IMR-90 (cell line): ENCODE measurements at regions not wholly inside any gene's neighbourhood (a gene's known extent, or its start where the extent isn't known, plus 50 kb on each side); places are given as distances from the start of the nearest gene placed in this dataset.

ENCODE experiments used
- ATAC-seq: fragments of 200-7000 bp; cut with Tn5 transposase; 2 replicates; pipeline ENCODE4 v1.9.1; 2020; ENCODE audit warnings: low read depth, mild to moderate bottlenecking, moderate library complexity
- BruUV-seq: library from RNA; stranded (reverse); fragments of 400-500 nt; replicated peaks from 2 replicates; lab custom pipeline; 2021; lab: Mats Ljungman, UMichigan
- CTCF ChIA-PET: fragments of 300-600 bp; formaldehyde crosslinking; extraction: SDS; loops from one replicate; lab custom pipeline; 2021; ENCODE audit warnings: antibody characterized with exemption; lab: Yijun Ruan, JAX
- POLR2A ChIA-PET: fragments of 300-600 bp; sonication (Branson Sonifier 250); formaldehyde crosslinking; loops from one replicate; lab custom pipeline; 2022; ENCODE audit warnings: antibody characterized with exemption; ENCODE audit not compliant: unreplicated experiment; lab: Charles Lee
- DNase-seq: peaks from one replicate; pipeline ENCODE4 v3.0.0; 2013
- H2AFZ ChIP-seq: replicated peaks from 2 replicates; pipeline ENCODE3; 2013; ENCODE audit warnings: low read length, mild to moderate bottlenecking; ENCODE audit not compliant: poor library complexity
- H2AK5ac ChIP-seq: 2 replicates; pipeline ENCODE4 v1.6.1; 2013; ENCODE audit warnings: low read depth, low read length, inconsistent platforms
- H2AK9ac ChIP-seq: replicated peaks from 2 replicates; pipeline ENCODE3; 2013; ENCODE audit warnings: mild to moderate bottlenecking, low read depth, low read length, moderate library complexity; ENCODE audit not compliant: poor library complexity
- H2BK120ac ChIP-seq: 2 replicates; pipeline ENCODE4 v1.6.1; 2013; ENCODE audit warnings: low read depth, low read length, inconsistent platforms
- H2BK15ac ChIP-seq: 3 replicates; pipeline ENCODE4 v1.6.1; 2013; ENCODE audit warnings: low read depth, low read length, inconsistent platforms
- H2BK20ac ChIP-seq: 2 replicates; pipeline ENCODE4 v1.6.1; 2013; ENCODE audit warnings: low read depth, mild to moderate bottlenecking, inconsistent platforms, low read length, moderate library complexity
- H2BK5ac ChIP-seq: 2 replicates; pipeline ENCODE4 v1.6.1; 2013; ENCODE audit warnings: mild to moderate bottlenecking, low read depth, low read length, inconsistent platforms; ENCODE audit not compliant: poor library complexity, severe bottlenecking
- H3K14ac ChIP-seq: replicated peaks from 2 replicates; pipeline ENCODE4 v1.6.1; 2013; ENCODE audit warnings: low read depth, low read length, inconsistent platforms
- H3K18ac ChIP-seq: 2 replicates; pipeline ENCODE4 v1.6.1; 2013; ENCODE audit warnings: low read depth, low read length, control low read depth
- H3K23ac ChIP-seq: 2 replicates; pipeline ENCODE4 v1.6.1; 2013; ENCODE audit warnings: low read depth, low read length, inconsistent platforms
- H3K27ac ChIP-seq: 2 replicates; pipeline ENCODE4 v1.5.1; 2013; ENCODE audit warnings: mild to moderate bottlenecking, control low read depth, low read length; ENCODE audit not compliant: insufficient read depth
- H3K27me3 ChIP-seq: 2 replicates; pipeline ENCODE4 v1.6.1; 2013; ENCODE audit warnings: low read length; ENCODE audit not compliant: control insufficient read depth, insufficient read depth
- H3K36me3 ChIP-seq: 2 replicates; pipeline ENCODE4 v1.6.1; 2013; ENCODE audit warnings: low read length, mixed read lengths; ENCODE audit not compliant: control insufficient read depth, insufficient read depth
- H3K4ac ChIP-seq: 2 replicates; pipeline ENCODE4 v1.6.1; 2013; ENCODE audit warnings: low read depth, low read length, inconsistent platforms
- H3K4me1 ChIP-seq: 2 replicates; pipeline ENCODE4 v1.6.1; 2013; ENCODE audit warnings: low read length, mixed read lengths; ENCODE audit not compliant: control insufficient read depth, insufficient read depth
- H3K4me2 ChIP-seq: 2 replicates; pipeline ENCODE4 v1.6.1; 2013; ENCODE audit warnings: low read depth, mild to moderate bottlenecking, control low read depth, low read length, moderate library complexity
- H3K4me3 ChIP-seq: 2 replicates; pipeline ENCODE4 v1.5.1; 2013; ENCODE audit warnings: low read depth, mild to moderate bottlenecking, control low read depth, low read length, moderate library complexity; ENCODE audit not compliant: insufficient read depth
- H3K56ac ChIP-seq: 2 replicates; pipeline ENCODE4 v1.6.1; 2013; ENCODE audit warnings: low read length, inconsistent platforms; ENCODE audit not compliant: insufficient read depth; ENCODE audit errors: extremely low read depth
- H3K79me1 ChIP-seq, 2 experiments: 2 replicates each; pipeline ENCODE4 v1.6.1; 2013; ENCODE audit warnings: low read length in 2 of 2, inconsistent platforms in 1 of 2, low read depth in 1 of 2
- H3K9ac ChIP-seq: 2 replicates; pipeline ENCODE4 v1.6.1; 2013; ENCODE audit warnings: low read depth, low read length, control low read depth
- H3K9me1 ChIP-seq: 2 replicates; pipeline ENCODE4 v1.6.1; 2013; ENCODE audit warnings: low read length, inconsistent platforms; ENCODE audit not compliant: insufficient read depth
- H3K9me3 ChIP-seq: 2 replicates; pipeline ENCODE4 v1.6.1; 2013; ENCODE audit warnings: low read length; ENCODE audit not compliant: control insufficient read depth, insufficient read depth
- H4K20me1 ChIP-seq: 2 replicates; pipeline ENCODE4 v1.6.1; 2013; ENCODE audit warnings: low read length, inconsistent platforms; ENCODE audit not compliant: insufficient read depth
- H4K5ac ChIP-seq: 2 replicates; pipeline ENCODE4 v1.6.1; 2013; ENCODE audit warnings: mild to moderate bottlenecking, low read depth, low read length, control low read depth
- H4K8ac ChIP-seq, 2 experiments: 2 replicates each; pipeline ENCODE4 v1.6.1; 2013; ENCODE audit warnings: low read depth in 2 of 2, low read length in 2 of 2, control low read depth in 1 of 2, inconsistent platforms in 1 of 2
- H4K91ac ChIP-seq: 2 replicates; pipeline ENCODE4 v1.6.1; 2013; ENCODE audit warnings: low read depth, low read length, inconsistent platforms; ENCODE audit not compliant: insufficient read depth
- BHLHE40 ChIP-seq: fragments of 150-350 bp; IDR thresholded peaks from 2 replicates; pipeline ENCODE4 v1.6.1; 2016; ENCODE audit warnings: mild to moderate bottlenecking, low read depth, low read length
- CHD1 ChIP-seq: IDR thresholded peaks from 2 replicates; pipeline ENCODE4 v1.6.1; 2012; ENCODE audit warnings: low read depth, low read length, improper control_type of control experiment
- CTCF ChIP-seq: conservative IDR thresholded peaks from 2 replicates; pipeline ENCODE4 v1.5.1; 2012; ENCODE audit warnings: mild to moderate bottlenecking, low read depth, low read length, improper control_type of control experiment
- NFE2L2 ChIP-seq: fragments of 150-350 bp; IDR thresholded peaks from 2 replicates; pipeline ENCODE4 v1.6.1; 2016; ENCODE audit warnings: low read depth, mild to moderate bottlenecking, low read length
- POLR2A ChIP-seq: IDR thresholded peaks from 2 replicates; pipeline ENCODE4 v1.6.1; 2012; ENCODE audit warnings: mild to moderate bottlenecking, low read depth, low read length
- USF2 ChIP-seq: fragments of 150-350 bp; IDR thresholded peaks from 2 replicates; pipeline ENCODE4 v1.6.1; 2017; ENCODE audit warnings: mild to moderate bottlenecking, antibody characterized with exemption, low read length, low read depth
- WGBS, 2 experiments: methylation state at CpG; one replicate each; pipeline versions ENCODE4 v1.1.5 to v1.1.7; 2013; ENCODE audit warnings: missing lambda C conversion rate in 2 of 2; ENCODE audit not compliant: insufficient read length in 1 of 2; ENCODE audit errors: extremely low coverage in 2 of 2; 5-methylcytosine and 5-hydroxymethylcytosine counted together
- dilution Hi-C: fragments of 300-500 bp; cut with HindIII; formaldehyde crosslinking; loops from one replicate; pipeline ENCODE4 v1.14.3; 2018; ENCODE audit warnings: low sequenced_read_pairs; ENCODE audit not compliant: unreplicated experiment
- in situ Hi-C: fragments of 300-500 bp; cut with MboI; formaldehyde crosslinking; loops from 3 replicates; pipeline ENCODE4 v1.14.3; 2019; ENCODE audit warnings: low sequenced_read_pairs, inconsistent platforms, mixed read lengths
- intact Hi-C: fragments of 100-400 bp; cut with micrococcal nuclease; formaldehyde crosslinking; loops from 2 replicates; pipeline ENCODE4 v1.10.0; 2022

GRCh38 chr6:4344317-4344899 is 209.0 kb upstream of the ECI2 start:
- H3K27ac ChIP-seq, result no peak overlapping the region
- H3K14ac ChIP-seq, result no peak overlapping the region
- H3K79me1 ChIP-seq, result no peaks in the 10 kb centered on the region
- H4K91ac ChIP-seq, result no peak overlapping the region
- no peak overlapping the region for H2AK5ac ChIP-seq
- no peak overlapping the region; the same call in 2 of the 3 replicates for H2BK15ac ChIP-seq
- no peak overlapping the region for H3K4me2 ChIP-seq
- 87% methylated on average over 6 of the region's 10 CpGs; no CpG with 5 or more reads in 1 of the 2 experiments for WGBS, 2 experiments
- dilution Hi-C loops, result no loop called here
- H3K23ac ChIP-seq, result no peak overlapping the region
- no peak overlapping the region for H4K5ac ChIP-seq
- no peak for TF ChIP-seq BHLHE40
- no peak for TF ChIP-seq POLR2A
- TF ChIP-seq USF2, result no peak
- no peak for TF ChIP-seq CTCF
- TF ChIP-seq CHD1, result no peak
- no peak for TF ChIP-seq NFE2L2
- no peaks in the 10 kb centered on the region; the same call in 1 of the 2 replicates for H3K27me3 ChIP-seq
- no peak overlapping the region for H3K4ac ChIP-seq
- peaks cover 5% of the 10 kb centered on the region for H3K4me1 ChIP-seq
- no peak for DNase-seq
- no peak overlapping the region for H2AK9ac ChIP-seq
- ChIA-PET POLR2A (no interaction called here), CTCF (no interaction called here)
- ATAC-seq, result no peak
- no peak overlapping the region for H3K9ac ChIP-seq
- no TSS peak for BruUV-seq
- H2BK120ac ChIP-seq, result no peak overlapping the region
- no peak overlapping the region for H2BK5ac ChIP-seq
- H3K9me1 ChIP-seq, result no peaks in the 10 kb centered on the region
- no peak overlapping the region for H3K56ac ChIP-seq
- H4K20me1 ChIP-seq, result no peaks in the 10 kb centered on the region
- intact Hi-C loops, result no loop called here
- H3K36me3 ChIP-seq, result no peaks in the 10 kb centered on the region
- H4K8ac ChIP-seq, result no peak overlapping the region
- no peaks in the 10 kb centered on the region for H3K9me3 ChIP-seq
- in situ Hi-C loops, result no loop called here
- H3K18ac ChIP-seq, result no peak overlapping the region
- H2BK20ac ChIP-seq, result no peak overlapping the region
- H2AFZ ChIP-seq, result no peak overlapping the region
- no peak overlapping the region for H3K4me3 ChIP-seq
